ENCODE measurements at regions not wholly inside any gene's neighbourhood (a gene's known extent, or its start where the extent isn't known, plus 50 kb on each side); places are given as distances from the start of the nearest gene placed in this dataset.

DNA sequence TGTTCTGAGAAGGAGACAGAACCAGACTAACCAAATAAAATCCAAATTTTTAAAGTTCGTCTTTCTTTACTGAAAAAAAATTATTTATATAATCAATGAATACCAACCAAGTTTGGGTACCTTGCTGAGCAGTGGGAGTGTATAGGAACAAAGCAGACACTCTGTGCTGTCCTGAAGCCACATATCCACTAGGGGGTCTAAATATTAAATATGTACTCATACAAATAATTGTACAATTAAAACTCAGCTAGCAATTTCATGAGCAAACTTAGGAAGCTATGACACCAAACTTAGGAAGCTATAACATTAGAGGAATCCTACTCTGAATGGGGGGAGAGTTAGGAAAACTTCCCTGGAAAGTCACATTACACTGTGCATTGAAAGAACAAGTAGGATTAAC, 582.0 kb upstream of the EPHA5 start:
- DNase-seq (ENCODE audit: low read depth in 1 of 2, low spot score in 1 of 2): no peak

DNA sequence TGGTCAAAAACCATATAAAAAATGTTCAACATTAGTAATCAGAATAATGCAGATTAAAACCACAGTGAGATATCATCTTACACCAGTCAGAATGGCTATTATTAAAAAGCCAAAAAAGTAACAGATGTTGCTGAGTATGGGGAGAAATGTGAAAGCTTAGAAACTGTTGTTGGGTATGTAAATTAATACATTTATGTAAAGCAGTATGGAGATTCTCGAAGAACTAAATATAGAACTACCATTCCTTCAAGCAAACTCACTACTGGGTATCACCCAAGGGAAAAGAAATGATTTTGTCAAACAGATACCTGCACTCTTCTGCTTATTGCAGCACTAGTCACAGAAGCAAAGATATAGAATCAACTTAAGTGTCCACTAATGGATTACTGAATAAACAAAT, 576.4 kb upstream of the EPHA5 start:
- Histone ChIP-seq H3K27ac (replicated peaks) (no peak overlapping the region), H3K27me3 (ENCODE audit: insufficient read depth, poor library complexity, severe bottlenecking) (no peaks in the 10 kb centered on the region), H3K4me3 (replicated peaks; ENCODE audit: insufficient read depth, low read length) (no peak overlapping the region)
- DNase-seq (ENCODE audit: low read depth in 1 of 2, low spot score in 1 of 2): no peak
- TF ChIP-seq, protein P1, sequence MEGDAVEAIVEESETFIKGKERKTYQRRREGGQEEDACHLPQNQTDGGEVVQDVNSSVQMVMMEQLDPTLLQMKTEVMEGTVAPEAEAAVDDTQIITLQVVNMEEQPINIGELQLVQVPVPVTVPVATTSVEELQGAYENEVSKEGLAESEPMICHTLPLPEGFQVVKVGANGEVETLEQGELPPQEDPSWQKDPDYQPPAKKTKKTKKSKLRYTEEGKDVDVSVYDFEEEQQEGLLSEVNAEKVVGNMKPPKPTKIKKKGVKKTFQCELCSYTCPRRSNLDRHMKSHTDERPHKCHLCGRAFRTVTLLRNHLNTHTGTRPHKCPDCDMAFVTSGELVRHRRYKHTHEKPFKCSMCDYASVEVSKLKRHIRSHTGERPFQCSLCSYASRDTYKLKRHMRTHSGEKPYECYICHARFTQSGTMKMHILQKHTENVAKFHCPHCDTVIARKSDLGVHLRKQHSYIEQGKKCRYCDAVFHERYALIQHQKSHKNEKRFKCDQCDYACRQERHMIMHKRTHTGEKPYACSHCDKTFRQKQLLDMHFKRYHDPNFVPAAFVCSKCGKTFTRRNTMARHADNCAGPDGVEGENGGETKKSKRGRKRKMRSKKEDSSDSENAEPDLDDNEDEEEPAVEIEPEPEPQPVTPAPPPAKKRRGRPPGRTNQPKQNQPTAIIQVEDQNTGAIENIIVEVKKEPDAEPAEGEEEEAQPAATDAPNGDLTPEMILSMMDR (IDR thresholded peaks at IDR 0.05; ENCODE audit: insufficient read depth, low read length): no peak
- TF ChIP-seq GABPA (IDR thresholded peaks at IDR 0.05; ENCODE audit: low read depth): no peak
- no peak for TF ChIP-seq SPI1 (IDR thresholded peaks at IDR 0.05; ENCODE audit: borderline replicate concordance, low read depth)
- TF ChIP-seq, protein P2, sequence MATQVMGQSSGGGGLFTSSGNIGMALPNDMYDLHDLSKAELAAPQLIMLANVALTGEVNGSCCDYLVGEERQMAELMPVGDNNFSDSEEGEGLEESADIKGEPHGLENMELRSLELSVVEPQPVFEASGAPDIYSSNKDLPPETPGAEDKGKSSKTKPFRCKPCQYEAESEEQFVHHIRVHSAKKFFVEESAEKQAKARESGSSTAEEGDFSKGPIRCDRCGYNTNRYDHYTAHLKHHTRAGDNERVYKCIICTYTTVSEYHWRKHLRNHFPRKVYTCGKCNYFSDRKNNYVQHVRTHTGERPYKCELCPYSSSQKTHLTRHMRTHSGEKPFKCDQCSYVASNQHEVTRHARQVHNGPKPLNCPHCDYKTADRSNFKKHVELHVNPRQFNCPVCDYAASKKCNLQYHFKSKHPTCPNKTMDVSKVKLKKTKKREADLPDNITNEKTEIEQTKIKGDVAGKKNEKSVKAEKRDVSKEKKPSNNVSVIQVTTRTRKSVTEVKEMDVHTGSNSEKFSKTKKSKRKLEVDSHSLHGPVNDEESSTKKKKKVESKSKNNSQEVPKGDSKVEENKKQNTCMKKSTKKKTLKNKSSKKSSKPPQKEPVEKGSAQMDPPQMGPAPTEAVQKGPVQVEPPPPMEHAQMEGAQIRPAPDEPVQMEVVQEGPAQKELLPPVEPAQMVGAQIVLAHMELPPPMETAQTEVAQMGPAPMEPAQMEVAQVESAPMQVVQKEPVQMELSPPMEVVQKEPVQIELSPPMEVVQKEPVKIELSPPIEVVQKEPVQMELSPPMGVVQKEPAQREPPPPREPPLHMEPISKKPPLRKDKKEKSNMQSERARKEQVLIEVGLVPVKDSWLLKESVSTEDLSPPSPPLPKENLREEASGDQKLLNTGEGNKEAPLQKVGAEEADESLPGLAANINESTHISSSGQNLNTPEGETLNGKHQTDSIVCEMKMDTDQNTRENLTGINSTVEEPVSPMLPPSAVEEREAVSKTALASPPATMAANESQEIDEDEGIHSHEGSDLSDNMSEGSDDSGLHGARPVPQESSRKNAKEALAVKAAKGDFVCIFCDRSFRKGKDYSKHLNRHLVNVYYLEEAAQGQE (IDR thresholded peaks at IDR 0.05; ENCODE audit: insufficient replicate concordance, low read depth): no peak
- TF ChIP-seq POLR2AphosphoS5 (IDR thresholded peaks at IDR 0.05; ENCODE audit: low read depth): no peak

More for the DNA sequence above, 582.0 kb upstream of the EPHA5 start:
- Histone ChIP-seq H3K27ac (replicated peaks) (no peak overlapping the region), H3K4me3 (replicated peaks; ENCODE audit: insufficient read depth, low read length) (no peak overlapping the region), H3K27me3 (ENCODE audit: insufficient read depth, poor library complexity, severe bottlenecking) (no peaks in the 10 kb centered on the region)
- TF ChIP-seq, protein P1 (IDR thresholded peaks at IDR 0.05; ENCODE audit: insufficient read depth, low read length): no peak
- TF ChIP-seq, protein P2 (IDR thresholded peaks at IDR 0.05; ENCODE audit: insufficient replicate concordance, low read depth): no peak
- TF ChIP-seq SPI1 (IDR thresholded peaks at IDR 0.05; ENCODE audit: borderline replicate concordance, low read depth) (no peak), GABPA (IDR thresholded peaks at IDR 0.05; ENCODE audit: low read depth) (no peak), POLR2AphosphoS5 (IDR thresholded peaks at IDR 0.05; ENCODE audit: low read depth) (no peak)

DNA sequence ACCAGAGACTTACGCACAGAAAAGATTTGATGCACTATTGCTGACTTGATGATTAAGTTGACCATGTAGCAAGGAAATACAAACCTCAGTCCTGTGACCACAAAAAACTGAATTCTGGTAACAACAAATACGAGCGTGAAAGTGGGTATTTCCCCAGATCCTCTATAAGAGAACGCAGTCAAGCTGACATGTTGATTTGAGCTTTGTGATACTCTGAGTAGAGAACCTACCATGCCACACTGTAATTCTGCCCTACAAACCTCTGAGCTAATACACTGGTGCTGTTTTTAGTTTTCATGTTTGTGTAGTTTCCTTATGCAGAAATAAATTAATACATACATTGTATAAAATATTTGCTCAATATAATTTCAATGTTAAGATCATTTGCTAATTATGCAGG, 565.6 kb upstream of the EPHA5 start:
- no peak overlapping the region for H3K27ac ChIP-seq (replicated peaks)
- no peaks in the 10 kb centered on the region for H3K27me3 ChIP-seq (ENCODE audit: insufficient read depth, poor library complexity, severe bottlenecking)
- H3K4me3 ChIP-seq (replicated peaks; ENCODE audit: insufficient read depth, low read length): no peak overlapping the region
- TF ChIP-seq GABPA (IDR thresholded peaks at IDR 0.05; ENCODE audit: low read depth) (no peak), SPI1 (IDR thresholded peaks at IDR 0.05; ENCODE audit: borderline replicate concordance, low read depth) (no peak), POLR2AphosphoS5 (IDR thresholded peaks at IDR 0.05; ENCODE audit: low read depth) (no peak)
- TF ChIP-seq, protein P1 (IDR thresholded peaks at IDR 0.05; ENCODE audit: insufficient read depth, low read length): no peak
- TF ChIP-seq, protein P2 (IDR thresholded peaks at IDR 0.05; ENCODE audit: insufficient replicate concordance, low read depth): no peak
- no peak for DNase-seq (ENCODE audit: low read depth in 1 of 2, low spot score in 1 of 2)

Measured in HL-60 (cell line).